ENCODE measurements at regions not wholly inside any gene's neighbourhood (a gene's known extent, or its start where the extent isn't known, plus 50 kb on each side); places are given as distances from the start of the nearest gene placed in this dataset.

DNA sequence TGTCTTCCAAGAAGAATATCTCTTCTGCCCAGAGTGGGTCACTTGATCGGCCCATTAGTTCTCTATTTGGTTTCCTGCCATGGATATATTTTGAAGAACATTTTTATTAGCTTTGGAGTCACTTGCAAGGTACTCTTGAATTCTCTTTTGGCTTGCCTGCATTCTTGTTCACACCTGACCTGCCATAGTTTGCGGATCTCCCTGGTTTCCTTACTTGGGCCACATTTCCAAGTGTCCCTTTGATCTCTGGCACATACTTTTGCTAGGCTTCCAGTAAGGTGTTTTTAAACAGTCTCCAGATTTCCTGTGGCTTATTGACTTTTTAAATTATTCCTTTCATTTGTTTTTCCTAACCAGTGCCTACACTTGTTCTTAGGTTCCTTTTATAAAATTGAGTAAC lies 488.5 kb upstream of the MDFIC2 start:
- H3K9me3 Mint-ChIP-seq = peaks cover 2% of the 10 kb centered on the region
- peaks cover 24% of the 10 kb centered on the region for H3K27me3 Mint-ChIP-seq
- no peak for TF ChIP-seq CTCF (IDR thresholded peaks at IDR 0.05)
- intact Hi-C loops (cut with micrococcal nuclease) = no loop called here
- no peak for DNase-seq
- ATAC-seq = no peak
- POLR2A ChIA-PET = no interaction called here
- CTCF ChIA-PET = no interaction called here
- no peaks in the 10 kb centered on the region for H3K4me1 Mint-ChIP-seq (ENCODE audit: low read depth)
- no peaks in the 10 kb centered on the region for H3K36me3 Mint-ChIP-seq (ENCODE audit: low read depth)
- H3K27ac Mint-ChIP-seq = no peak overlapping the region
- no peak overlapping the region for H3K4me3 Mint-ChIP-seq

DNA sequence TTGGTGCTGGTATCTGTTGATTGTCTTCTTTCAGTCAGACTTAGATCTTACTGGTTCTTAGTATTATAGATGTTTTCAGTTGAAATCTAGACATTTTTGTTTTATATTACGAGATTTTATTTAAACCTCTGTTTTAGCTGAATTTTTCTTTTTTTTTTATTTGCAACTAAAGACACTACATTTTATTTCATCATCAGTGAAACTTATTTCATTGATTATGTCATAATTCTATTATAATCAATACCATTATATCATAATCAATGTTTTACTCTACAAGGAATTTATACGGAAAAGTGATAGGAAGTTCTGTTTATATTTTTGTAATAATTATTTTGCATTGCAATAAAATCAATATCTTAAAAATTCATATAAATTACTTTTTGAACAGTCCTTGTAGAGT lies 477.4 kb upstream of the MDFIC2 start:
- no peak for DNase-seq
- ChIA-PET POLR2A (no interaction called here), CTCF (no interaction called here)
- Mint-ChIP-seq H3K4me3 (no peak overlapping the region), H3K4me1 (ENCODE audit: low read depth) (no peaks in the 10 kb centered on the region), H3K9me3 (peaks cover 3% of the 10 kb centered on the region), H3K27me3 (peaks cover 2% of the 10 kb centered on the region), H3K27ac (no peak overlapping the region), H3K36me3 (ENCODE audit: low read depth) (no peaks in the 10 kb centered on the region)
- intact Hi-C loops (cut with micrococcal nuclease) = no loop called here
- ATAC-seq = no peak
- TF ChIP-seq CTCF (IDR thresholded peaks at IDR 0.05) = no peak

GRCh38 chr3:70780790-70781189 lies 468.4 kb upstream of the MDFIC2 start:
- DNase-seq = no peak
- Mint-ChIP-seq H3K27me3 (peaks cover 7% of the 10 kb centered on the region), H3K4me1 (ENCODE audit: low read depth) (no peaks in the 10 kb centered on the region), H3K9me3 (peaks cover 1% of the 10 kb centered on the region), H3K36me3 (ENCODE audit: low read depth) (no peaks in the 10 kb centered on the region), H3K4me3 (no peak overlapping the region), H3K27ac (no peak overlapping the region)
- POLR2A ChIA-PET = no interaction called here
- CTCF ChIA-PET = no interaction called here
- no peak for ATAC-seq
- intact Hi-C loops (cut with micrococcal nuclease) = no loop called here
- TF ChIP-seq CTCF (IDR thresholded peaks at IDR 0.05) = no peak

DNA sequence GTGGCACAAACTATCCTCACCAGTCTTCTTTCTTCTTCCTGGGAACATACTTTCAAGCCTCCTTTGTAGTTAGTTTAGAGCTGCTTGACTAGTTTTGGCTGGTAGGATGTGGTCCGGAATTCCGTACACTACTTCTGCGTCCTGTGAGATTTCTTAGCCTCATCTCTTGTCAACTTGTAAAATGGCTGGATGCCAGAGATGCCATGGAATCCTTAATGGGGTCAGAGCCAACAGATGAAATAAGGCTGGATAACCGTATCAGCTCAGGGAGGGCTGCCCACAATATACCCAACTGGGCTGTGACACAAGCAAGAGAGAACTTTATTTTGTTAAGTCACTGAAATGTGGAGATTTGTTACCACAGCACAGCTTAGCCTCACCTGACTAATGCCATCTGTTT lies 466.9 kb upstream of the MDFIC2 start:
- peaks cover 1% of the 10 kb centered on the region for H3K9me3 Mint-ChIP-seq
- ATAC-seq = no peak
- no peak for TF ChIP-seq CTCF (IDR thresholded peaks at IDR 0.05)
- DNase-seq = no peak
- H3K36me3 Mint-ChIP-seq (ENCODE audit: low read depth) = no peaks in the 10 kb centered on the region
- no peak overlapping the region for H3K4me3 Mint-ChIP-seq
- peaks cover 12% of the 10 kb centered on the region for H3K27me3 Mint-ChIP-seq
- ChIA-PET CTCF (no interaction called here), POLR2A (no interaction called here)
- intact Hi-C loops (cut with micrococcal nuclease) = no loop called here
- H3K4me1 Mint-ChIP-seq (ENCODE audit: low read depth) = no peaks in the 10 kb centered on the region
- H3K27ac Mint-ChIP-seq = no peak overlapping the region

DNA sequence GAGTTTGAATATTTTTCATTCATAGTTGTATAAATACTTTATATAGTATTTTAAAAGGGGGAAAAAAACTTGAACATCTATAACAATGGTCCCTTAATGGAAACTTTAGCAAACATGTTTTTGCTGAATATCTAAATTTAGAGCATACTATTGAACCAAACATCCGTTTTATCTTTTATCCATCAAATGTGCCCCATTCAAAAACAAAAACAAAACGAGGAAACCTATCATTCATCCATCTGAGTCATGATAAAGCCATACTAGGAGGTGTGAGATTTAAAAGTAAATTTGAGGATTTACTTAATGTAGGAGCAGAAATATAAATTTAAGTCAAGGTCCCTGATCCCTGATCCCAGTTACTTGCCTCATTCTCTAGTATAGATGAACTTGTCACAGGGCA lies 463.6 kb upstream of the MDFIC2 start:
- Mint-ChIP-seq H3K36me3 (ENCODE audit: low read depth) (no peaks in the 10 kb centered on the region), H3K9me3 (peaks cover 1% of the 10 kb centered on the region), H3K4me1 (ENCODE audit: low read depth) (peaks cover 7% of the 10 kb centered on the region), H3K27ac (no peak overlapping the region), H3K27me3 (peaks cover 23% of the 10 kb centered on the region), H3K4me3 (no peak overlapping the region)
- ChIA-PET CTCF (no interaction called here), POLR2A (no interaction called here)
- no peak for DNase-seq
- no peak for TF ChIP-seq CTCF (IDR thresholded peaks at IDR 0.05)
- no peak for ATAC-seq
- intact Hi-C loops (cut with micrococcal nuclease) = no loop called here

All from activated CD8-positive, alpha-beta T cell treated with anti-CD3 and anti-CD28 coated beads for 36 hours (primary cell).